Activated CD4-positive, alpha-beta T cell treated with anti-CD3 and anti-CD28 coated beads, Interleukin-2, amount 50 U/mL, for 16 hours (primary cell): ENCODE measurements at regions not wholly inside any gene's neighbourhood (a gene's known extent, or its start where the extent isn't known, plus 50 kb on each side); places are given as distances from the start of the nearest gene placed in this dataset.
"Not testable (repeated sequence)": the region's sequence is repeated elsewhere in the genome, so short reads cannot be mapped to it uniquely, and the experiment has no call there.

ENCODE experiments used
- DNase-seq: peaks from one replicate; pipeline ENCODE4 v3.0.0-alpha.2; 2020

DNA sequence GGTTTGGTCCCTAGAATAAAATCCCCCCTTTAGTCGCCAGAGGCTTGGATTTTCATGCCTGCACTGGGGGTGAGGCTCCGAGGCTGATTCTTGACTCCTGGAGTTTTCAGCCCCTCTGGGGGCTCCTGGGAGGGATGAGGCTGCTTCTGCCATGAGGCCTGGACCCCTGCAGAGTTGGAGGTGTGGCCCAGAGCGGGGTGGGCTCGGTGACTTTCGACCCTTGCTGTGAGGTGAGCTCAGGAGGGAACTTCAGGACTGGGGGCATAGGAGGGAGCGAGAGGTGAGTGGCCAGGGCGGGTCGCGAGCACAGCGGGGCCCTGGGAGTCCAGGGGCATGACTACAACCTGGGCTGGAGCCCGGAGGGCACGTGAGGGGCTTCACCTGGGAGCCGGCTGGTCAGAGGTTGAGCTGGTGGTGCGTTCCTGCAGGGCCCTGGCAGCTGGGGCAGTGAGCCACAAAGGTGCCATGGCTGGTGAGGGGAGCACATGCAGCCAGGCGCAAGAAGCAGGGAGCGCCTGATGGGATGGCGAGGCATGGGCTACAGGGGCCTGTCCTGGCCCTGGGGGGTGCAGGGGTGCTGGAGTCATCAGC lies 168.2 kb downstream of the KIF26A start:
- DNase-seq: no peak

DNA sequence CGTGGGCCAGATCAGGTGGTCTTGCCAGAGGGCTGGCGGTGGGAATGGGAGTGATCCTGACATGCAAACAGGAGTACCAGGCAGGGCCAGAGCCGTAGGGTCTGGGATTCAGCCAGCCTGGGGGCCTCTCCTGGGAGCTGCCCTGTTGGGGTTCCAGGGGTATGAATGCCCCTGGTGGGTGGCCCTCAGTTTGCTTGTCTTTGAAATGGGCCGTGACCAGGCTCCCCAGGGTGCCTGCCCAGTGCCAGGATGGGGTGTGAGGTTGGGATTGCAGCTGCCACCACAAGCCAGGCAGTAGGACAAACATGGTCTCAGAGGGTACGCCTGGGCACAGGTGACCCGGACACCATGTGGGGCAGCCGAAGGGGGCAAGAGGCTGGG lies 168.8 kb downstream of the KIF26A start:
- DNase-seq: no peak

DNA sequence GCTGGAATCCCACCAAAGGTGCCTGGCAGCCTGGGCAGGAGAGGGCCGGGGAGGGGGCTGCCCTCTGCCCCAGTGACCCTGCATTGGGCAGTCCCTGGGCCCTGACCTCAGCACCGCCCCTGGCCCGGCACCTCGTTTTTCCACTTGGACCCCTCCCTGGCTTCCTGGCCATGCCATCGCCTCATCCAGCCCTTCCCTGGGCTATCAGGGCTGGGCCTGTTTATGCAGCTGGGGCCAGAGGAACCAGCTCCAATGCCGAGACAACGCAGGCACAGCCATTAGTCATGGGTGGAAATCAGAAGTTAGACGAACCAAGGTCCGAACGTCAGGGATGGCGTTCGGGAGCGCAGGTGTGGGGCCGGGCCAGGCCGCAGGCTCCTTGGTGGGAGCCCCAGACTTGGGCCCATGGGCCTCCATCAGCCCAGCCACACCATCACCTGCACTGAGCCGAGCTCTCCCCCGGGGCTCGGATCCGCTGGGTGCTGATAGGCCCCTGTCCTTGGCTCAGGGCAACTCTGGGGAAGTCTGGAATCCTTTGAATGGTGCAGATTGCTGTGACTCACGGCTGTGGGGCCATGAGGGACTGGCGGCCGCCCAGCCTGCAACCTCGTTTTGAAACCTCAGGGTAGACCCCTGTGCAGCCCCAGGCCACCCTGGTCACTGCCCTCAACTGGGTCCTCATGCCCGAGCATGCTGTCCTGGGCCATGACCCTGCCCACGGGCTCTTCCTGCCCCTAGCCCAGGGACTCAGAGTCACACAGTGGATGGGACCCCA lies 169.4 kb downstream of the KIF26A start:
- DNase-seq: no peak

DNA sequence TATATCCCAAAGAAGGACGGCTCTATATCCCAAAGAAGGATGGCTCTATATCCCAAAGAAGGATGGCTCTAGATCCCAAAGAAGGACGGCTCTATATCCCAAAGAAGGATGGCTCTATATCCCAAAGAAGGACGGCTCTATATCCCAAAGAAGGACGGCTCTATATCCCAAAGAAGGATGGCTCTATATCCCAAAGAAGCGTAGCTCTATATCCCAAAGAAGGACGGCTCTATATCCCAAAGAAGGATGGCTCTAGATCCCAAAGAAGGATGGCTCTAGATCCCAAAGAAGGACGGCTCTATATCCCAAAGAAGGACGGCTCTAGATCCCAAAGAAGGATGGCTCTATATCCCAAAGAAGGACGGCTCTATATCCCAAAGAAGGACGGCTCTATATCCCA lies 170.1 kb downstream of the KIF26A start:
- DNase-seq: not testable (repeated sequence)

DNA sequence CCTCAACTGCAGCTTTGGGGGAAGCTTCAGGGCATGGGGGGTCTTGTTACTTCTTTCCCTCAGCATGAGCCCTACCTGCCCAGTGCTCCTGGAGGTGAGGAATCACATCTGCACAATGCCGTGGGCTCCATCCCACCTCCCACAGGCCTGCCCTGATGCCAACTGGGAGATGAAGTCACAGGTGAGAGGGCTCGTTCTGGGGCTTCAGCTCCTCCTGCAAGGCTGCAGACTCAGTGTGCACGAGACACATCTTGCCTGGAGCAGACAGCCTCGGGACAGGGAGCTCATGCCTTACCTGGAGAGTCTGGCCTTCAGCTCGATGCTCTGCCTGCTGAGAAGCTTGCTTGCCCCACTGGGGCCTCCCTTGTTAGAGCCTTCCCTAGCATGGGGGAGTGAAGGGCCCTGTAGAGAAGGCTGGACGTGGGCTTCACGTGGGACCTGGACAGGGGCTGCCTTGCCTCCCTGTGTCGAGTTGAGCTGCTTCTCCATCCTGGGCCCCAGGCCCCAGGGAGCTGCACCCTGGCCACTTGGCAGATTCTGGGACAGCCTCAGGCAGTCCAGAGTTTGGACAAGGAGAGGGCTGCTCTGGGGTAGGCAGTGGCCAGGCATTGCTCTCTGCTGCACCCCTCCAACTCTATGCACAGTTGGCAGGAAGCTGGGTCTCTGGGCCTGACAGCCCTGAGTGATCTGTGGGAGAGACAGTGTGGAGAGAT lies 171.4 kb downstream of the KIF26A start:
- no peak for DNase-seq

DNA sequence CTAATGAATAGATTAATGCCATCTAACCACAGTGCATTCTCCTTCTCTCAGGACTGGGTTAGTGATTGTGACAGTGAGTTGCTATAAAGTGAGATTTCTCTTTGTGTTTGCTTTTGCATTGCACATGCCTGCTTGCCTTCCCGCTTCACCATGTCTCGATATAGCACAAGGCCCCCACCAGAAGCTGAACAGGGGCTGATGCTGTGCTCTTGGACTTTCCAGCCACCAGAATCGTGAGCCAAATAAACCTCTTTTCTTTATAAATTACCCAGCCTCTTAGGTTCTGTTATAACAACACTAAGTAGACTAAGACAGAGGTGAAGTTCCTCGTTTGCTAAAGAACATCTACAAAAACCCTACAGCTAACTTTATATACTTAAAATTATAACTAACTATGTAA lies 173.0 kb downstream of the KIF26A start:
- no peak for DNase-seq

DNA sequence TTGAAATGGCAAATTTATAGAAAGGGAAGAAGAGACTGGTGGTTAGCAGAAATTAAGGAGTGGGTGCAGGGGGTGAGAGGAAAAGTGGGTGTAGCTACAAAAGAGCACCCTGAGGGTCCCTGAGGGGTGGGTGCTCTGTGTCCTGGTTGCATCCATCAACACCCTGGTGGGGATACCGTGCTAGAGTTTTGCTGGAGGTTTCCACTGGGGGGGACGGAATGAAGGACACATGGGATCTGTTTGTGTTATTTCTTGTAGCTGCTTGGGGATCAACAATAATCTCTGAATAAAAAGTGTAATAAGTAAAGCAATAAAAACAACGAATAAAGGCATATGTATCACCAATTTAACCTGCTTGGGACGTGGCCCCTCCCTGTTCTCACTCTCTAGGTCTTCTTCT lies 175.3 kb downstream of the KIF26A start:
- DNase-seq: no peak

DNA sequence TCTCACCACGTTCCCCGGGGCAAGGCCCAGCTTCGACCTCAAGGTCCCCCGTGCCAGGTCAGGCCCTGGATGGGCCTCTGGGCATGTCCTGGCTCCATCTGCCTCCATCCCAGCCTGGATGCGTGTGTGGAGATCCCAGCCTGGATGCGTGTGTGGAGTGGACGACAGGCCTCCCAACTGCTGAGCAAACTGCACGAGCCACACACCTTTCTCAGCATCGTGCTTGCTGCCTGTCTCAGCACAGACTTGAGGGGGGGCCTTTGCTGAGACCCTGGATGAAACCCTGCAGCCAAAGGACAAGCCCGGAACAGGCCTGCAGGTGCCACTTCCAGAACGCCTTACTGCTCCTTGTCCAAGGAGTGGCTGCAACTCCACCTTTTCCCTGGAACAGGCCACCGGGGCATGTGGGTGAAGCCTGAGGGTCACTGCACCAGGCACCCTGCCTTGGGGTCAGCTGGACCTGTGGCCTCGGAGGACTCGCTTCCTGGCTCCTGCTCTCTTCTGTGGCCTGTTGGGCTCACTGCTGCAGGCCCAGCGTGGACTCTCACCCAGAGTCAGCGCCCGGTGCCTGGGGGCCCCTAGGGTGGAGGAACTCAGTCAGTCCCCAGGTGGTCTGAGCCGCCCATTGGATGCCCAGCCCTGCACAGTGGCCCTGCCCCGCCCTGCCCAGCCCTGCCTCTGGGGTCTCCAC lies 176.0 kb downstream of the KIF26A start:
- DNase-seq: no peak

DNA sequence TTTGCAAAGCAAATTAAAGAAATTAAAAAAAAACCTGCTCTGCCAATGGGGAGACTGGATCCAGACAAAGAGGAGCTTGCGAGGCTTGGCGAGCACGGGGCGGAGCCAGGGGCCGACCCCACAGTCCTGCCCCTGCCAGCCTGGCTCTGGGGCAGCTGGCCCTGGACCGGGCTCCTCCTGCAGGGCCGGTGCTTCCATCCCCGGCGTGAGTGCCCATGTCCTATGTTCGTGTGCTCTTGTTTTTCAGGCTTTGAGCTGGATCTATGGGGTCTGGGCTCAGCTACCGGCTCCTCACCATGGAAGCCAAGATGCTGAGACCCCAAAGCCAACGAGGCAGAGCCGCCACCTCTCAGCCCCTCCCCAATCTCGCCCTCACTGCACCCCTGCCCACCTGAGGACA lies 176.8 kb downstream of the KIF26A start:
- DNase-seq: no peak

DNA sequence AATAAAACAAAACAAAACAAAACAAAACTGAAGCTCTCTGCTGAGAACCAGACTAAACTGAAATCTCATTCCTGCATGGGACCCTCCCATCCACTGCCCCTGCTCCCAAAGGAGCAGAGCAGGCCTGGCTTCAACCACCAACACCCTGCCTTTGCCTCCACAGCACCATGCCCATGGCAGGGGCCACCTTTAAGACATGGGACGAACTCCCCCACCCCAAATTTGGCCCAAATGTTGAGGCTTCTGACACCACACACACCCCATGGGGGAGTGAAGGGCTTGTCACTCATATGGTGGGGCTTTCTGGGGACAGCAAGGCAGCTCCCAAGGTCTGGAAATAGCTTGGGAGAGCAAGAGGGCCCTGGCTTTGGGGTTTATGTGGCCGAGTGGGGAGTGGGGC lies 177.2 kb downstream of the KIF26A start:
- no peak for DNase-seq

DNA sequence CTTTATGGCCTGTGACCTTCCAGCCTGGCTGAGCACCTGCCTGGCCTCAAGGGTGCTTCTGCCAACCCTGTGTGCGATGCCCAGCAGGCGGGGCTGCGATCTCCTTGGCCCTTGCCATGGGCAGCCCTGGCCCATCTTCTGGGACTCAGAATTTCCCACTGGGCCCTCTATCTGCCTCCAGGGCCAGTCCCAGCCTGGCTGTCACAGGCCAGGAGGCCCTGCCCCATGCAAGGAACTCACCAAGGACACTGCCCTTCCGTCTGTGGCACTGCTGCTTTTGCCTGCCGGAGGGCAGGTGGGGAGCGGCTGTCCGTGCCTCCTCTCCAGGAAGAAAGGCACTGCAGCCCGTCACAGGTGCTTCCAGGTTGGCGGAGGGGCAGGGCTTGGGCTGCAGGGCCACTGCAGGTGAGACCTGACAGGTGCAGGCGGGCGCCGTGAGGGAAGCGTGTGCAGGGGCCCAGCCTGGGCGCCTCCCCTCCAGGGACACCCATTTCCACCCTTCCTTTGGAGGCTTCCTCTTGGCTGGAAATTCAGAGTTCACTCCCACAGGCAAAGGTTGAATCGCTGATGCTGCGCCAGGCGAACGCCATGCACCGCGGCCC lies 177.8 kb downstream of the KIF26A start:
- no peak for DNase-seq

DNA sequence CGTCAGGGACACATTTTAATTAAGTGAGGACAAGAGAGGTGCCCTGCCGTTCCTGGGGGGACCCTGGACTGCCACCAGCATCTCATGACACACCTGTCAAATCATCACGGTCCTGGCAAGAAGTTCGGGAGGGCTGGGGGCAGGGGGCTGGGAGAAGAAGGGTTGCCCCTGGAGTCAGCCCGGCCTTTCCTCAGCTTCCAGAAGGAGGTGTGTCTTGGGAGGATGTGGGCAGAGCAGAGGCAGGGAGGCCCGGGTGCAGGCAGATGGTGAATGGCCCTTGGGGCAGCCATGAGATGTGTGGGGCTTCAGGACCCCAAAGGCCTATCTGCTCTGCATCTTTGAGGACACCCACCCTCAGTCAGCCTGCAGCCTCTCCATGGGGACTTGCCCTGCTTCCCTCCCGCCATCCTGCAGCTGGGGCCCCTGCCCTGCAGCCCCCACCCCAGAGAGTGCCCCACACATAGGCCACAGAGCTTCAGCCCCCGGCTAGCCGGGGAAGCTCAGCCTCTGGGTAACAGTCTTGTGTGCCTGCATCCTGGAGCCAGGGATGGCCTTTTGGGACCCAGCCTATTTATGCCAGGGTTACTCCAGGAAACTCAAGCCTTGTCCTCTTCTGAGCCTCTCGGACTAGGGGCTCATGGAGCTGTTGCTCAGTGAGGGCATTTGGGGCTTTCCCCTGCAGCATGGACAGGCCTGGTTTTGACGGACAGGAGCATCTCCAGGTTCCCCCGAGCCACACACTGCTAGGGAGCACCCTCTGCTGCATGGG lies 178.5 kb downstream of the KIF26A start:
- DNase-seq: no peak

DNA sequence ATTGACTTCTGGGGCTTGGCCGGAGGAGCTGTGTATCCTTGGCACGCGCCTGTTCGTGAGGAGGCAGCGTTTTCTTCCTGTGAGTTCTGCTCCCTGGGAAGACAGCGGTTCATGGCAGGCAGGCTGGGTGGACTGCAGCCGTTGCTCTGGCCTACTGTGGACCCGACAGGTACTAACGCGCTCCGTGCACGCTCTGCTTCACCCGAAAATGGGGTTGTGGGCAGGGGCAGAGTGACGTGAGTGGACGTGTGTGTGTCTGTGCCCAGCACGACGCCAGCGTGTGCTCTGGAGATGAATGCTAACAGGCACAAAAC lies 179.1 kb downstream of the KIF26A start:
- no peak for DNase-seq

DNA sequence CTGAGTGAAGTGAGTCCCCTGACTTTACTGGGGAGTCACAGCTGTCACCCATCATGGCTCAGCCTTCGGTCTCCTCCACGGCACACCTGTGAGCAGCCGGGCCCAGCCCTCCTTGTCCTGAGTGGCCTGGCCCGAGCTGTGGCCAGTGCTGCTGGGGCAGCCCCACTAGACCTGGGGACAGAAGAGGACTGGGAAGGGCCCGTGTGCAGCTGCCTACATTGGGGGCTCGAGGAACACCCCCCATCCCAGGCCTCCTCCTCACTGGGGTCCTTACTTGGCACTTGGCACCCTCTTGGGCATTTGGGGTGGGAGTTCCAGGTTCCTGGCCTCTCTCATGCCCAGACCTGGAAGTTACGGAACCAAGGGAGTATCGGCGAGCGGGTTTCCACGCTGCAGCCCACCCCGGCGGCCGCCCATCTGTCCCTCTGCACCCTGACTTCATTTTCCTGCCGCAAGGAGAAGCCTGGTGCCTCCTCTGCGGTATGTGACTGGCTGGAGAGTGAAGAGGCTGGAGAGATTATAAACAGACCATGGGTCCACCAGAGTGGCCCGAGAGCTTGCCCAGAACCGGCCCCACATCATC lies 179.7 kb downstream of the KIF26A start:
- DNase-seq: no peak

DNA sequence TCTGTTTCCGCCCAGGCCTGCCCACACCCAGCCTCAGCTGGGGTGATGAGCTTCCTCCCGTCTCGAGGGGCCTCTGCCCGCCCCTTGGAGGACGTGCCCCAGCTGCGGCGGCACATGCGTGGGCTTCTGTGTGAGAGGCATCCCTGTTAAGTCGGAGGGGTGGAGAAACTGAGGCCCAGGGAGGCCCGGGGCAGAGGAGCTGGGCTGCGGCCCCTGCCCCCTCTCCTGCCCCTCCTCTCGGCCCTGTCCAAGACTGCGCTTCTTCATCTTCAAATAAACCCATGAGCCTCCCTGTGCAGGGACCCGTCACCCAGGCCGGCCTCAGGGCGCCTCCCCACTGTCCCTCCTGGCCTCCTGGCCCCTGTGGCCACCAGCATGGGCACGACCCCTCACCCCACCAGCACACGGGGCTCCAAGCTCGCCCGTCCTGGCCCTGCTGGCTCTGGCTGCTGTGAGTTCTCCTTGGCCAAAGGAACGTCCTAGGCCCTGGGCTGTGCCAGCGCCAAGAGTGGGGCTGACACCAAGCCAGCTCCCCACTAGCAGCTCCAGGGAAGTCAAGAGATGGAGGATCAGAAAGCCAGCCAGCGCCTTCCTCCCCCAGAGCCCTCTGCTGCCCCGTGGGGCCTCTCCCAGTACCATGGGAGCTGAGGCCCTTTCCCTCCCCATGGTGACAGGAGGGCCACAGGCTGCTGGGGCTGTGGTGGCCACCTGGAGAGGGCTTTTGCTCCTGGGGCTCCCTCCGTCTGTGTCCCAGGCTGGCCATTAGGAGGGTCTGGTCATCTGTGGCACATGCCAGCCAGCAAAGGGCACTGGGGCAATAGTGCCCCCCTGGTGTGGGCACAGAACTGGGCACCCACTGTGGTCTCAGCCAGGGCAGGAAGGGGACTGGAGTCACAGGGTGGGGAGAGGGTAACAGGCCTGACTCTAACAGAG lies 180.4 kb downstream of the KIF26A start:
- no peak for DNase-seq

DNA sequence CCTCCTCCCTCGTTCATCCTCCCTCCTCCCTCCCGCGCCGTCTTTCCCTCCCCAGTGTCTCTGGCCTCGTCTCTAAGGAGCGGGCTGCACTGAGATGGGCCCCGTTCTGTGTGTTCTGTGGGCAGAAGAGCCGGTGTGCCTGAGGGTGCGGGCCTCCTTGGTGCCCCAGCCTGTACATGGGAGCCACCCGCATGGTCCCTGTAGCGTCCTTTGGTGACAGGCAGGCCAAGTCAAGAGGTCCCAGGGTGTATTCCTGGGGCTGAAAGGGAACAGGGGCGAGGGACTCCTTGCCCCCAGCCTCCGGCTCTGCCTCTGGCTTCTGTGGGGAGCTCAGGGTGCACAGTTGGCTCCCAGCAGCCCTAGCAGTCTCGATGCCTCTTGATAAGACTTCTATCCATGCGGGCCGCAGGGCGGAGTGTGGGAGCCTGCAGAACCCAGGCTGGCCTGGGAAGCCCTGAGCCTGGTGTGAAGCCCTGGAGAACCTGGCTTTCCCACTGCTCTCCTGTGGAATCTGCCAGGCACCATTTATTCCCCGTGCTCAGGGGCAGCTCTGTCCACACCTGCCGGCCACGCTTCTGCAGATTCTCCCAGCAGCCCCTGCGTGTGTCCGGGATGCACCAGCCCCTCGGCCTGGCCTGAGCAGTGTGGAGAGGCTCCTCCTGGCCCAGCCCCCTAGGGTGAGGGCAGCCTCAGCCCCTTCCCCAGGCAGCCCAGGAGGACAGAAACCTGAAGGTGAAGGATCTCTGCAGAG lies 181.3 kb downstream of the KIF26A start:
- no peak for DNase-seq

DNA sequence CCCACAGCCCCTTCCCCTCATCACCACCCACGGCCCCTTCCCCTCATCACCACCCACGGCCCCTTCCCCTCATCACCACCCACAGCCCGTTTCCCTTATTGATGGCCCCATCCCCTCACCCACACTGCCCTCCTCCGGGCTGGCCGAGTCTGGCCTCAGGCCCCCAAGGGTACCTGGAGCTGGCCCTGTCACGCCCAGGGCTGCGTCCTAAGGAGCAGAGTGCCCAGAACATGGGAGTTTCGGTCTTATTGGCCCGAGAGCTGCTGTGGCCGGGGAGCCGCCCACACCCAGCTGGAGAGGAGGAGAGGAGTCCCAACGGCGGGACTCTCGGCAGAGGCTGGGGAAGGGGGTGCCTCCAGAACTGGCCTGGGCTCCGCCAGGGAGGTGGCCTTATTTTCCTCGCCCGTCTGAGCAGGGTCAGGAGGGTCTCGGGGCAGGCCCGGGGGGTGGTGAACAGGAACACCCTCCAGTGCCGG lies 182.3 kb downstream of the KIF26A start:
- no peak for DNase-seq

DNA sequence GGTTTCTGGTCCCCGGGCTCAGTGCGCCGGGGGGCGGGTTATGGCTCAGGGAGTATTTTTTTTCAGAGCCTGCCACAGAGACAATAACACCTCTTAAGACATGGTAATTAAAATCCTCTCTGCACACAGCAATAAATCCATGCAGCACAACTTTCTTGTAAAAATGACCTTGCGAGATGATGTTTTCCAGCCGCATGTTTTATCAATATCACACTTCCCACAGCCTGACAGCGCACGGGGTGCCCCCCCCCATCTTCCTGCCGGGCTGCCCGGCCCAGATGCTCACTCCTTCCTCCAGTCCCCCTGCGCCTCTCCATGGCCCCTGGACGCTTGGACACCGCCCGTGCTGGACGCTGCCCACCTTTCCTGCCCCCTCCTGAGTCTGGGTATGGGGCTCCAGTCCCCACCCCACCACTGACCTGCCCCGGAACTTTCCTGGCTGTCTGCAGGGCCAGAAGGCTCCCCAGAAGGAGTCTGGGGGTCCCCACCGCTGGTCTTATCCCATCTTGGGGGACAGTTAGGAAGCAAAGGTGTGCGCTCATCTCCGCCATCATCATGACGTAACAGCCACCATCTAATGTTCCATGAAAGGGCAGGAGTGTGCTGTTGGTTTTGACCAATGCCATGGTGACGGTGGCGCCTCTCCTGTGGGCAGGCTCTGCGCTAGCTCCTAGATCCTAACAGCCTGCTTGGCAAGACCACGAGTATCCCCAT lies 182.9 kb downstream of the KIF26A start:
- no peak for DNase-seq

DNA sequence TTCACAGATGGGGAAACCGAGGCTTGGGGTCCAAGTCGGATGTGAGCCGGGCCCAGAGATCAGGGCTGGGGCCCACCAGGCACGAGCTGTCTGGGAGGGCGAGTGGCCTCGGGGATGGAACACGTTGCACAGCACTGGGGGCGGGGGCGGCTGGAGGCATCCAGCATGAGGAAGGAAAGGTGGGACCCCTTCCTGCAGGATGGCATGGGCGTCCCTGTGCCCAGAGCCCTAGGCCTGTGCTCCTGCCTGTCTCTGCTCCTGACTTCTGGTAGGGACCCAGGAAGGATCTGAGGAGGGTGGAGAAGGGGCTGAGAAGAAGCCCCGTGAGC lies 183.4 kb downstream of the KIF26A start:
- DNase-seq: no peak
